Kidney (tissue), 13 donors: ENCODE measurements at regions not wholly inside any gene's neighbourhood (a gene's known extent, or its start where the extent isn't known, plus 50 kb on each side); places are given as distances from the start of the nearest gene placed in this dataset.

Source experiments
- DNase-seq, 5 donors: peaks; one replicate each; pipeline ENCODE4 v3.0.0-alpha.2; 2013 to 2020
- FAIRE-seq: peaks from 2 replicates; lab custom pipeline; 2012; peaks lifted over from hg19 to GRCh38; lab: Jason Lieb, UNC
- H3K27ac ChIP-seq, 2 donors: one replicate each; pipeline ENCODE4 v1.7.0; 2013; ENCODE audit warnings: low read depth in 2 of 2, low read length in 2 of 2, inconsistent platforms in 1 of 2
- H3K27me3 ChIP-seq: one replicate; pipeline ENCODE4 v1.7.1; 2013; ENCODE audit warnings: low read length, inconsistent platforms; ENCODE audit not compliant: control insufficient read depth, insufficient read depth
- H3K36me3 ChIP-seq, 3 donors: one replicate each; pipeline versions ENCODE4 v1.7.0 to v1.7.1; 2013; ENCODE audit warnings: low read length in 3 of 3, control low read depth in 1 of 3, inconsistent platforms in 1 of 3; ENCODE audit not compliant: insufficient read depth in 3 of 3, control insufficient read depth in 2 of 3
- H3K4me1 ChIP-seq, 3 donors: one replicate each; pipeline versions ENCODE4 v1.7.0 to v1.7.1; 2013; ENCODE audit warnings: low read length in 3 of 3, inconsistent platforms in 1 of 3, low read depth in 1 of 3; ENCODE audit not compliant: control insufficient read depth in 2 of 3, insufficient read depth in 2 of 3
- H3K4me3 ChIP-seq, 3 donors: one replicate each; pipeline versions ENCODE4 v1.7.0 to v1.8.1; 2013; ENCODE audit warnings: low read length in 3 of 3, control low read depth in 1 of 3, inconsistent platforms in 1 of 3
- H3K9ac ChIP-seq, 3 donors: one replicate each; pipeline versions ENCODE4 v1.7.0 to v1.7.1; 2013; ENCODE audit warnings: low read length in 3 of 3, control low read depth in 1 of 3, inconsistent platforms in 1 of 3
- H3K9me3 ChIP-seq, 3 donors: one replicate each; pipeline versions ENCODE4 v1.7.0 to v1.7.1; 2013; ENCODE audit warnings: low read length in 3 of 3, control low read depth in 1 of 3, inconsistent platforms in 1 of 3; ENCODE audit not compliant: control insufficient read depth in 2 of 3, insufficient read depth in 1 of 3
- intact Hi-C: fragments of 100-400 bp; cut with DNase I; formaldehyde crosslinking; loops from one replicate; pipeline ENCODE4 v1.11.1; 2022
- TF ChIP-seq, protein P1 (sequence below): IDR thresholded peaks from 3 replicates; pipeline ENCODE4 v1.5.1; 2012; ENCODE audit warnings: mild to moderate bottlenecking, moderate library complexity, borderline replicate concordance; ENCODE audit not compliant: insufficient read depth; ENCODE audit errors: extremely low read depth
- donor health status: control.
- donor health status: control.
- donor health status: control.
- donor health status: control.
- donor health status: control.
- donor health status: DM: yes; HTN: yes; CAD: no.
- donor health status: Normal renal cell carcinoma (clear cell type).

DNA sequence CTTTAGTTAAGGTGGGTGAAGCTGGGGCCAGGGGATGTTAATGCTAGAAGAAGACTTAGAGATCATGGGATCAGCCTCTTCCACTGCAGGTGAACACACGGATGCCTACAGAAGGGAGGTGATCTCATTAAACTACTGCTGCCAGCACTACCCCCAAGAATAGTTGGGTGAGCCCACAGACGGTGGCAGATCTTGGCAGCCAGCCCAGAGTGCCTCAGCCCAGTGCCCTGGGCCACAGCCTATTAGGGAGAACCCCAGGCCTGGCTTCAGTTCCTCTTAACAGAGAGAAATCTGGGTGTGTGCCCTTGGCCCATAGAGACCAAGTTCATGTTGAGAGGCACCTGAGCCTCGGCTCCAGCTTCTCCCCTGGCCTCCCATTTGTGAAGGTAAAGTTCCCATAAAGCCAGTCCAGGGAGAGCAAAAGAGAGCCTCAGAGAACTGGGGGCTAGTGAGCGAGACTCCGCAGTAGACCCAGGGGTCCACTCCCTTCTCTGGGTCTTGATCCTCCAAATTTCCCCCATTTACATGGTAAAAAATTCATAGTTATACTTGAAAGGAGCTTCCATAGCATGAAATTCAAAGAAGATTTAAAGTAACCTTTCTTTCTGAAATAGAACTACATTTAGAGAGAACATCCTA lies 125.0 kb upstream of the CCND2 start:
- no peak for FAIRE-seq
- no peak overlapping the region for H3K9ac ChIP-seq
- H3K4me1 ChIP-seq, result no peaks in the 10 kb centered on the region
- DNase-seq, result peak in 1 of 5 donors; percentile 92
- H3K36me3 ChIP-seq, result no peaks in the 10 kb centered on the region
- TF ChIP-seq, protein P1, sequence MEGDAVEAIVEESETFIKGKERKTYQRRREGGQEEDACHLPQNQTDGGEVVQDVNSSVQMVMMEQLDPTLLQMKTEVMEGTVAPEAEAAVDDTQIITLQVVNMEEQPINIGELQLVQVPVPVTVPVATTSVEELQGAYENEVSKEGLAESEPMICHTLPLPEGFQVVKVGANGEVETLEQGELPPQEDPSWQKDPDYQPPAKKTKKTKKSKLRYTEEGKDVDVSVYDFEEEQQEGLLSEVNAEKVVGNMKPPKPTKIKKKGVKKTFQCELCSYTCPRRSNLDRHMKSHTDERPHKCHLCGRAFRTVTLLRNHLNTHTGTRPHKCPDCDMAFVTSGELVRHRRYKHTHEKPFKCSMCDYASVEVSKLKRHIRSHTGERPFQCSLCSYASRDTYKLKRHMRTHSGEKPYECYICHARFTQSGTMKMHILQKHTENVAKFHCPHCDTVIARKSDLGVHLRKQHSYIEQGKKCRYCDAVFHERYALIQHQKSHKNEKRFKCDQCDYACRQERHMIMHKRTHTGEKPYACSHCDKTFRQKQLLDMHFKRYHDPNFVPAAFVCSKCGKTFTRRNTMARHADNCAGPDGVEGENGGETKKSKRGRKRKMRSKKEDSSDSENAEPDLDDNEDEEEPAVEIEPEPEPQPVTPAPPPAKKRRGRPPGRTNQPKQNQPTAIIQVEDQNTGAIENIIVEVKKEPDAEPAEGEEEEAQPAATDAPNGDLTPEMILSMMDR, result no peak
- H3K27ac ChIP-seq, result no peak overlapping the region
- H3K4me3 ChIP-seq, result no peak overlapping the region
- intact Hi-C loops, result no loop called here
- no peaks in the 10 kb centered on the region for H3K27me3 ChIP-seq
- no peaks in the 10 kb centered on the region for H3K9me3 ChIP-seq

DNA sequence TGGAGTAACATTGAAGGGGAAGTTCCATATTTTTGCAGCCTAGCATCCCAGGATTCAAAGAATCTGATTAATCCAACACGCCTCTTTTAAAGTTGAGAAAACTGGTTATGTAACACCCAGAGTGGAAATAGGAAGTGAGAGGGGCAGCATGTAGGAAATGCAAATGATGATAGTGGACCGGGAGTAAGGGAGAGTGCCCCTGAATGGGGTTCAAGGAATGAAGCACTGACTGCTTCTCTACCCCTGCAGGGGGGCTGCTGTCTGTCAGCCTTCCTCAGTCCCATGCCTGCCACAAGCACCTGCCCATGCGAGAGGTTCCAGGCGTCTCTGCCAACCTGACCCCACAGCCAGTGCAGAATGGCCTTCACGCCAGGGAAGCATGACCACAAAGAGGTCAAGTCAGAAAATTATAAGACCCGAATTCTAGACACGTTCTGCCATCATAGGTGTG lies 126.5 kb upstream of the CCND2 start:
- Histone ChIP-seq H3K9me3 (no peaks in the 10 kb centered on the region), H3K9ac (no peak overlapping the region), H3K27ac (no peak overlapping the region), H3K4me1 (no peaks in the 10 kb centered on the region), H3K36me3 (no peaks in the 10 kb centered on the region), H3K27me3 (no peaks in the 10 kb centered on the region), H3K4me3 (no peak overlapping the region)
- intact Hi-C loops, result no loop called here
- TF ChIP-seq, protein P1, result no peak
- DNase-seq (peak in 1 of 5 donors; percentile 79), FAIRE-seq (no peak)

DNA sequence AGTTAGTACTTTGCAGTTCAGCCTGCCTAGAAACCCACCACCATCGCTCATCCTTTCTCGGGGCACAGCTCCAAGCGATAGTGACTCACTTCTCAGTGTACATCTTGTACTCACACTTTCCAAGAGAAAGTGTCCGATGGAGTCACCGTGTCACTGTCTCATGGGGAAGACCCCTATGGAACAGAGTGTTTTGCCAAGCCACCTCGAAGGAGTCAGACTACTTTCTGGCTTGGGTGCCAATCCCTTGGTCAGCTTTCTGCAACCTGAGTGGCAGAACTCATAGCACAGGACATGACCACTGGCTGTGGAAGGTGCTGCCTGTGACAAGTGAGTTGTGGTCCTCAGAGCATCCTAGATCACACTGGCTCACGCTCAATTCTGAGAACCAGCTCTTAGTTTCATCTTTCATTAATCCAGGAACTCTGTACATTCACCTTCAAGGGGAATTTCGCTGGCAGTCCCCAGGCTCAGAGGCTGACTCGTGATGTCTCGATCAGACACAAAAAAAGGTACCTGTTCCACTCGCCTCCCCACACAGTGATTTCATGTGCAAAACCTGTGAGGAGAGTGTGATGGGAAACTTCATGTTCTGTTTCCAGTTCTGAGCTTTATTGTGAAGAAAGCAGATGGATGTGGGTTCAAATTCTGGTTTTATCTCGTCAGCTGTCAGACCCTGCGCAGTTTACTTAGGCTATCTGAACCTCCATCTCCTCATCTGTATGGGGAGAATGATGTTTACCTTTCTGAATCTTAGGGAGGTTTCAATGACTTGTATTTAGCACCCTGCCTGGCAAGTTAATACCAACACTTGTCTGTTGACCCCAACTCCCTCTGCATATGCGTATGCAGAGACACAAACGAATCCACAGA lies 127.3 kb upstream of the CCND2 start:
- TF ChIP-seq, protein P1, result no peak
- Histone ChIP-seq H3K4me1 (no peaks in the 10 kb centered on the region), H3K9ac (no peak overlapping the region), H3K27me3 (no peaks in the 10 kb centered on the region), H3K36me3 (no peaks in the 10 kb centered on the region), H3K9me3 (no peaks in the 10 kb centered on the region), H3K27ac (no peak overlapping the region), H3K4me3 (no peak overlapping the region)
- FAIRE-seq, result no peak
- intact Hi-C loops, result no loop called here
- no peak for DNase-seq
